Transverse colon (tissue), 3 donors: ENCODE measurements at regions not wholly inside any gene's neighbourhood (a gene's known extent, or its start where the extent isn't known, plus 50 kb on each side); places are given as distances from the start of the nearest gene placed in this dataset.

Experiments
- CTCF ChIP-seq, 5 experiments: fragments of 200-600 bp in 3 of 5; fragments of 450-650 bp in 2 of 5; sonication (generic) in 3 of 5; IDR thresholded peaks; 1 replicate in 2 of 5; 2 replicates in 3 of 5; pipeline ENCODE4 v1.5.1; 2016 to 2017; ENCODE audit warnings: antibody characterized with exemption in 5 of 5, inconsistent platforms in 3 of 5, mild to moderate bottlenecking in 2 of 5, moderate library complexity in 1 of 5
- EP300 ChIP-seq: sonication (generic); formaldehyde crosslinking; IDR thresholded peaks from one replicate; pipeline ENCODE4 v1.6.1; 2017; ENCODE audit warnings: antibody characterized with exemption, low read depth
- POLR2A ChIP-seq: fragments of 450-650 bp; IDR thresholded peaks from one replicate; pipeline ENCODE4 v1.6.1; 2016; ENCODE audit warnings: antibody characterized with exemption, mild to moderate bottlenecking, moderate library complexity

- TF ChIP-seq POLR2A (no peak), CTCF (IDR thresholded peaks at IDR 0.05) (no peak), EP300 (no peak)
These were observed 388.1 kb downstream of the NOVA1 start for GRCh38 chr14:26209699-26210098.
